ENCODE measurements at regions not wholly inside any gene's neighbourhood (a gene's known extent, or its start where the extent isn't known, plus 50 kb on each side); places are given as distances from the start of the nearest gene placed in this dataset.

- peak; percentile 23 for DNase-seq
These were observed 383.0 kb downstream of the PMP22 start for GRCh38 chr17:14882131-14882530.

GRCh38 chr17:14875557-14876412 lies 389.3 kb downstream of the PMP22 start:
- DNase-seq: no peak

- no peak for DNase-seq
These were observed 391.1 kb downstream of the PMP22 start for GRCh38 chr17:14873996-14874395.

GRCh38 chr17:14873540-14873939 lies 391.6 kb downstream of the PMP22 start:
- DNase-seq: no peak

DNA sequence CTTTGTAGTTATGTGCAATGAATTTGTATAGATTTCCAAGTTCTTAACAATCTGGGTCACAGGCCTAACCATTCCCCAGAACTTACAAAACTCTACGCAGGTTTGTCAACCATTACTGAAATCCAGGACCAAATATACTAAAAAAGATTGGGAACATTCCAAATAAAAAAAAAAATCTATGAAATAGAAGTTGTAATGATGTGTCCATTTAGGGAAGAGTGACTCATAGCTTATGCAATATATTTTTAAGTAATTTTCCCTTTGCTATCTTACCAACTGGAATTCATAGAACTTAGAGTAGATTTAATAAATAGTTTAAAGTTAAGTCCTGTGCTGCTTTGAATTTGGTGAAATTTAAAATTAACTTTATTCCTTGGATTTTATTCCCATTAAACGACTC lies 393.2 kb downstream of the PMP22 start:
- peak; percentile 25 for DNase-seq

- DNase-seq: no peak
These were observed 398.9 kb downstream of the PMP22 start for GRCh38 chr17:14866266-14866665.

DNA sequence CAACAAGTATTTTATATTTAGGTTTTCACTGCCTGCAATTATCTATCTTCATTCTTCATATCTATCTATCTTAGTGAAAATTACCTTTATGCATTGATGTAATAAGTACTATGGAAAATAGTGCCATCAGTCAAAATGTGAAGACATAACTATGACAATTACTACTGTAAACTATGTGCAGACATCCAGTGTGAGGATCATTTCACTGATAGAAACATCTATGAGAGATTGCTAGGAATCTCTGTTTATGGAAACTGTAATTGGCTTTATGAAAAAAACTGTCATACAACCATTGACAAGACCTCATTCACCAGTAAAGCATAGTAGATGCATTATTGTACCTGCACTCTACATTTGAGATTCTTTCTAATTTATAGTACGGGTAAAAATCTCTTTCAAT lies 401.0 kb downstream of the PMP22 start:
- DNase-seq: no peak

GRCh38 chr17:14859542-14859941 lies 405.6 kb downstream of the PMP22 start:
- DNase-seq: peak; percentile 79

DNA sequence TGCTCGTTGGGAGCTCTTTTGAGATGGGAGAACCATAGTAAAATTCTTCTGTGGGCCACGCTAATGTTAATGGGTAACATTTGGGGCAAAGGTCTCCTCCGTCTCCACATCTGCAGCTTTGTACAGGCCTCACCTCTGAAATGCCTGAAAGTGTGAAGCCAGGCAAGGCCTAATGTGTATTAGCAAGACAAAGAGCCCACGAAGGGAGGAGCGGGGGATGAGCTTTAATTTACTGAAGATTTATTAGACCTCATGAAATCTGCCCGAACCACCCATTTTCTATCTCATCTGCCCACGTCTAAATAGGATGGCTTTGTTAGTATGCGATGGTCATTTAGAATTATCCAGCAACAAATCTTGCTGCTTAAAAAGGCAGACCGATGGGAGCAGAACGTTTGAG lies 408.9 kb downstream of the PMP22 start:
- DNase-seq: no peak

DNA sequence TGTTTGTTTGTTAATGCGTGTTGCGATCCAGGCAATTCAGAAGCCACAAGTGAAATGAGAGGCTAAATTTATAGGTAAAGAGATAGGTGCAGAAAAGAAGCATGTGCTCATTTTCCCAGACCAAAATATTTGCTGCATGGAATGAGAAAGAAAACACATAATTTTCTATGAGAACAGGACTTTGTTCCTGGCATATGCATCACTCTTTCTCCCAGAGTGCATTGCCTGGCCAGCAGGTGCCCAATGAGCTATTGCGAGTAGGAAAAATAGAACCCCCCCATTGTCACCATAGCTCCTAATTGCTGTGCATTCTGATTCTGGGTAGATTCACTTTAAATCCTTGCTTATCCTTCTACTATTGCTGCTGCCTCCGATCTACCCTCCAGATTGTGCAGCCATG lies 410.4 kb downstream of the PMP22 start:
- DNase-seq: no peak

- peak; percentile 56 for DNase-seq
These were observed 419.4 kb downstream of the PMP22 start for GRCh38 chr17:14845591-14846281.

- DNase-seq: peak; percentile 60
These were observed 421.9 kb downstream of the PMP22 start for GRCh38 chr17:14843086-14843795.

DNA sequence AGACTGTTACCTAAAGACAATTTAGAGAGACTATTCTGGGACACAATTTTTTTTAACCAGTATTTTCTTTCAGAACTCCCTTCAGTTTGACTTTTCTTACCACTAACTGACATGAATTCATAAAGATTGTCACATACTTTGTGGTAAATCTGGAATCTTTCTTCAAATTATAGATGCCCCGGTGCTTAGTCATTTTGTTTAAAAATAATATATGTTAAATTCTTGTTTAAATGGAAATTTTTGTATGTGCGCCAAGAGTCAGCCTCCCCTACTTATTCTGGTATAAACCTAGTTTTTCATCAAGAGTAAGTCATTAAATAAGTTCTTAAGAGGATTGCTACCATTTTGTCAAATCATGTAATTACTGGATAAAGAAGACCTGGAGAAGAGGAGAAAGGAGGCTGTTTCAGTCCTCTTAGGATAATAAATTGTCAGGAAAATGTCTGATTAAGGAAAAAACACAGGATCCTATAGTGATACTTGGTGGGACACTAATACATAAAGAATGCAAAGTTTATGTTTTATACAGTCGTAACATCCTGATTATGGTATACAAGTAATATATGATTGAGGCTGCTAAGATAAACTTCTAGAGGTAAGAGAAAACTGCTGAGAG lies 424.4 kb downstream of the PMP22 start:
- peak; percentile 85 for DNase-seq

- DNase-seq: peak; percentile 27
These were observed 426.6 kb downstream of the PMP22 start for GRCh38 chr17:14838567-14838966.

GRCh38 chr17:14833201-14833785 lies 431.8 kb downstream of the PMP22 start:
- DNase-seq: peak; percentile 88

DNA sequence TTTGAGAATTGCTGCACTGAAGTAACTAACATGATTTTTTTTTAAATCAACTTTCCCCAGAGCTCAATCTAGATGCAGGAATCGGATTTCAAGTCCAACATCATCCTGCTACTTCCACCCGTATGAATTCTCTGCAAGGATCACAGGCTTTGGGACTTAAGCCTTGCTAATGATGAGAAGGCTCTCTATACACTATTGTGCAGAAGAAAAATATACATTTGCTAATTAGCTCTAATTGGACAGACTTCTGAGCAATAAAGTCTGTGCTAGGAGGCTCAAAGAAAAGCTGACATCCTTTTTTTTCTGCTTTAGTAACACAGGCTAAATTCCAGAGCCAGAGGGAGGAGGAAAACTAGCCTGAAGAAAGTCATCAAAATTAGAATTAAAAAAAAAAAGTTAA lies 433.6 kb downstream of the PMP22 start:
- no peak for DNase-seq

GRCh38 chr17:14827396-14827919 lies 437.7 kb downstream of the PMP22 start:
- no peak for DNase-seq

GRCh38 chr17:14826358-14826757 lies 438.8 kb downstream of the PMP22 start:
- no peak for DNase-seq

DNA sequence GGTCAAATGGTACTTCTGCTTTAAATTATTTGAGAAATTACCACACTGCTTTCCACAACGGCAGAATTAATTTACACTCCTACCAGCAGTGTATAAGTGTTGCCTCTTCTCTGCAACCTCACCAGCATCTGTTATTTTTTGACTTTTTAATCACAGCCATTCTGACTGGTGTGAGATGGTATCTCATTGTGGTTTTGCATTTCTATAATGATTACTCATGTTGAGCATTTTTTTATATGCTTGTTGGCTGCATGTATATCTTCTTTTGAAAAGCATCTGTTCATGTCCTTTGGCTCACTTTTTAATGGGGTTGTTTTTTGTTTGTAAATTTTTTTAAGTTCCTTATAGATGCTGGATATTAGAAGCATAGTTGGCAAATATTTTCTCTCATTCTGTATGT lies 446.7 kb downstream of the PMP22 start:
- DNase-seq: peak; percentile 36

DNA sequence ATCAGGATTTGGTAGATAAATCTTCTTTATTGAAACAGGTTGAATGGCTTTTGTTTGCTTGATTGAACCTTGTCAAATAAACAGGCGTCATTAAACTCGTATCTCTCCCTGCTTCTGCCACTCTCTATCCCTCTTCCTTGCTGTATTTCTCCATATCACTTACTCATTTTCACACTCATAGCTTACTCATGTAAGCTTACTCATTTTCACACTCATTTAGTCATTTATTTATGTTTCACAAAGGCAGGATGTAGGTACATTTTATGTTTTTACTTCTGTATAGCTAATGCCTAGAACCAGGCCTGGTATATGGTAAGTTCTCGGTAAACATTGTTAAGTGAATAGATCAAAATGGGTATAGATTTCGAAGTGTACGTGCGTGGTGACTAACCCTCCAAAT lies 450.0 kb downstream of the PMP22 start:
- no peak for DNase-seq

- no peak for DNase-seq
These were observed 451.3 kb downstream of the PMP22 start for GRCh38 chr17:14813649-14814370.

GRCh38 chr17:14808425-14808824 lies 456.7 kb downstream of the PMP22 start:
- no peak for DNase-seq
